AG09309 (cell line): ENCODE measurements at regions not wholly inside any gene's neighbourhood (a gene's known extent, or its start where the extent isn't known, plus 50 kb on each side); places are given as distances from the start of the nearest gene placed in this dataset.

Experiments used
- DNase-seq: peaks from one replicate; pipeline ENCODE4 v3.0.0-alpha.2; 2010; ENCODE audit warnings: low read depth
- H3K4me3 ChIP-seq: 2 replicates; pipeline ENCODE4 v1.5.1; 2011; ENCODE audit warnings: mild to moderate bottlenecking, low read depth, low read length, moderate library complexity; ENCODE audit not compliant: control insufficient read depth
- CTCF ChIP-seq: IDR thresholded peaks from 2 replicates; pipeline ENCODE4 v1.5.1; 2011; ENCODE audit warnings: mild to moderate bottlenecking, low read depth, low read length, inconsistent platforms; ENCODE audit not compliant: insufficient read depth, control insufficient read depth; ENCODE audit errors: missing control alignments

- no peak overlapping the region for H3K4me3 ChIP-seq
- no peak for TF ChIP-seq CTCF
- no peak for DNase-seq
These were observed 321.3 kb upstream of the GRAMD2B start for GRCh38 chr5:126101901-126102300.

- no peak overlapping the region for H3K4me3 ChIP-seq
- no peak for DNase-seq
- TF ChIP-seq CTCF: no peak
These were observed 320.2 kb upstream of the GRAMD2B start for GRCh38 chr5:126103050-126103449.

- no peak for DNase-seq
- TF ChIP-seq CTCF: no peak
- no peak overlapping the region for H3K4me3 ChIP-seq
These were observed 319.3 kb upstream of the GRAMD2B start for GRCh38 chr5:126103868-126104267.

GRCh38 chr5:126104341-126104740 lies 318.9 kb upstream of the GRAMD2B start:
- no peak overlapping the region for H3K4me3 ChIP-seq
- no peak for DNase-seq
- no peak for TF ChIP-seq CTCF

- no peak overlapping the region for H3K4me3 ChIP-seq
- no peak for DNase-seq
- no peak for TF ChIP-seq CTCF
These were observed 318.3 kb upstream of the GRAMD2B start for GRCh38 chr5:126104951-126105350.

- no peak for TF ChIP-seq CTCF
- DNase-seq: no peak
These were observed 317.2 kb upstream of the GRAMD2B start for GRCh38 chr5:126106029-126106428.

GRCh38 chr5:126107381-126107780 lies 315.8 kb upstream of the GRAMD2B start:
- no peak for TF ChIP-seq CTCF
- no peak for DNase-seq
- no peak overlapping the region for H3K4me3 ChIP-seq

More at GRCh38 chr5:126106029-126106428, 317.2 kb upstream of the GRAMD2B start:
- no peak overlapping the region for H3K4me3 ChIP-seq
